NCI-H2171 (cell line): ENCODE measurements at regions not wholly inside any gene's neighbourhood (a gene's known extent, or its start where the extent isn't known, plus 50 kb on each side); places are given as distances from the start of the nearest gene placed in this dataset.
"Not testable (repeated sequence)": the region's sequence is repeated elsewhere in the genome, so short reads cannot be mapped to it uniquely, and the experiment has no call there.

Experiments used
- DNase-seq: peaks from one replicate; lab custom pipeline; 2025; lab: John Stamatoyannopoulos, UW

DNA sequence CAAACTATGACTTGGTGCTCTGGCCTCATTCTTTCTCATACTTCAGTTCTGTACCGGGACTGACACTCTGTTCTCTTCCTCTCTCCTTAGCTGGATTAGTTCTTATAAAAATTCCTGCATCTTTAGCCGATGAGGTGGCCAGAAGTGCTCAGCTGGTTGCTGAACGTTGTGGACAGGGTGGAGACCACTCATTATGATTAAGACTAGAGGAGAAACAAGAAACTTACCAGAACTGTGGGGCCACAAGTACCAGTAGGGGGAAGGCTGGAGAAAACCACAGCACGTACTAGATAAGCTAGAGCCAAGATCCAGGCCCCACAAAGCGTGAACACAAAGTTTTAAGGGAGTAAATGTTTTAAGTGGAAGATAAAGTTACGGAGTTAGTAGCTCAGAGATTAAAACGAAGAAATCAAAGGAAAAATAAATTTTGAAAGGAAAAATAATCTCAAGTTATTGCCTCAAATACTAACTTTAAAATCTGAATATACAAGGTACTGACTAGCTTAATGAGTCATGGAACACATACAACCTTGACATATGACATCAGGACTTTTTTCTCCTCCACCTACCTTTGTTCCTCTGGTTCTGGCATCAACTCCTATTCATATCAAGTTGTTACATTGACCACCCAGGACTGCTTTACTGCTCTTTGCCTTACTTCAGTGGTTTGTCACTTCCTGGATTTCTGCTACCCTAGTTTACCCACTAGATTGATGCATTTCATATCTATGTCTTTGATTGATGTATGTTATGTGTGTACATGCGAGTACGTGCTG is 469.0 kb downstream of the TFEC start:
- DNase-seq: no peak

DNA sequence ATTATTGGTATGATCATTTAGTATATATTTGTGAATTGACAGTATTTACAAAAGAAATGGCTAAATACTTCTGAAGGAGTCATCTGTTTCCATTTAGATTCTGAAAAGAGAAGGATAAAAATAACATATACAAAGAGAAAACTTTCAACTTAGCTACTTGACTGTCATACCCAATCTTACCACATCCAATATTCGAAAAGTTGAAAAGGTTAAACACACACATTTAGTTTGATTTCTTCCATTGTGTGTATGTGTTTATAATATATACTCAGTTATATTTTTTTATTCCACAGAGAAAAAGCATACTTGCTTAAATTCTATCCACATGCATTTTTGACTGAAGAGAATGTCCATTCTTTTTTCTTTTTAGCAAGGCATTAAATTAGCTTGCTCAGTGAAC is 470.7 kb downstream of the TFEC start:
- DNase-seq: no peak

DNA sequence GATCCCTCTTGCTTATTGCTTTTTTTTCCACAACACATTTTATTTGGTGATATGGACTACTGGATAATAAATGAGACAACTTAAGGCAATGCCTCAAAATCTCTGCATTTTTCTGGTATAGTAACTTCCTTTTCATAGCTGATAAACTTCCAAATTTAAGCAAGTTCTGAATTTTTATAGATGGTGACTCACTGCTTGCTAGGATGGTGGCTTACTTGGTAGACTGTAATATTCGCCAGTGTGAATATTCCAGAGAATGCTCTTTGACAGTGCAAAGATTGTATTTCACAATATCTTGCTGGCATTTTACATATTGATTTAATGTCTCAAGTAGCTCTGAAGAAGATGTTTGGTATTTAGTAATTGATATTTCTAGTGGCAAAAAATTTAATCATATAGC is 472.4 kb downstream of the TFEC start:
- DNase-seq: no peak

DNA sequence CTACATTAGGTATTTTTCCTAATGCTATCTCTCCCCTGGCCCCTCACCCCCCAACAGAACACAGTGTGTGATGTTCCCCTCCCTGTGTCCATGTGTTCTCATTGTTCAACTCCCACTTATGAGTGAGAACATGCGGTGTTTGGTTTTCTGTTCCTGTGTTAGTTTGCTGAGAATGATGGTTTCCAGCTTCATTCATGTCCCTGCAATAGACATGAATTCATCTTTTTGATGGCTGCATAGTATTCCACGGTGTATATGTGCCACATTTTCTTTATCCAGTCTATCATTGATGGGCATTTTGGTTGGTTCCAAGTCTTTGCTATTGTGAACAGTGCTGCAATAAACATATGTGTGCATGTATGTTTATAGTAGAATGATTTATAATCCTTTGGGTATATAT is 473.3 kb downstream of the TFEC start:
- not testable (repeated sequence) for DNase-seq

GRCh38 chr7:115552766-115553165 is 477.8 kb downstream of the TFEC start:
- DNase-seq: no peak

DNA sequence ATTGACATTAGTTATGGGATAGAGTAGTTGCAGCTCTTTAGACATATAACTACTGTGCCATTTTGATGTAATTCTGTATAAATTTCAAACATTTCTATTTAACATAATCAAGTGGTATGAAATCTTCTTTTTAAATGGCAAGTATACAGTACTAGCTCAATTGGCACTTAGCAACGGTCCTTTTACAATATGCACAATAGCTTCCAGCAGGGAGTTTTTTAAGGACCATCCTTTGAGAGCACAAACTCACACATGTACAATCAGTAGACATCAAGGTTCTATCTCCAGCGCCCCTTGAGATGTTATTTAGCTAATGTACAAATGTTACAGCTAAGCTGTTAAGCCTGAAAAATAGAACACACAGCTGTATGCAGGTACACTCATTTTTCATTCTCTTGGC is 480.7 kb downstream of the TFEC start:
- DNase-seq: no peak

DNA sequence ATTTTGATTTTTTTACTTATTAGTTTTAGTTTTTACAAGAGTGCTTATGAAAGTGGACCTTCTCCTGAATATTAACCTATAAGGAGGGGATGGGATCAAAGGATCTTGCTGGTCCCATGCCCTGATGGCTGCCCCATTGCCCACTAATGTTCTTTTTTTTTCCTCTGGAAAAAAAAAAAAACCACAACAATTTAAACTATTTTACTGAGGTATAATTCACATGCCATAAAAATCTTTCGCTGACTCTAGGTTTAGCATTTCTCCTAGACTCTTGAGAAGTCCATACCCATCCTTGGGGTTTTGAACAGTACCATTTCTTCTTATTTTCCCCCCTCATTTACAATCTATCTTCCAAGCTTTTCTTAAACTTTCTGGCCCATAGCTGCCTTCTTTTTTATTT is 481.8 kb downstream of the TFEC start:
- no peak for DNase-seq

DNA sequence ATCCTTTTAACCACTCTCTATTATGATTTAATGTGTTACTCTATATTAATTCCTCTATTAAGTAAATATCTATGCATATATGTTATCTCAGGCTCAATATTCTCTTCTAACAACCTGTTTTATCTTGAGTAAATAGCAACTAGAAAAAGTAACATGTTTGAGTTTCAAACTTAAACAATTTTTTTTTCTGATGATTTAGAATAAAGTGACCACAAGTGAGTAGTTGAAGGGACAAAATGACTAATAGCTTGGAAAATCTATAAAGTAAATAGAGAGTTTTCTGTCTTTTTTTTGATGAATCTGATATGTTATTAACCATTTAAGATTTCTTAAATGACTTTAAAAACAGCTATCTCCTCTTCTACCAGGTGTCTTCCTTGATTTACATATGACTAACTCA is 483.8 kb downstream of the TFEC start:
- DNase-seq: no peak

- no peak for DNase-seq
These were observed 496.8 kb downstream of the TFEC start for GRCh38 chr7:115533785-115534184.

DNA sequence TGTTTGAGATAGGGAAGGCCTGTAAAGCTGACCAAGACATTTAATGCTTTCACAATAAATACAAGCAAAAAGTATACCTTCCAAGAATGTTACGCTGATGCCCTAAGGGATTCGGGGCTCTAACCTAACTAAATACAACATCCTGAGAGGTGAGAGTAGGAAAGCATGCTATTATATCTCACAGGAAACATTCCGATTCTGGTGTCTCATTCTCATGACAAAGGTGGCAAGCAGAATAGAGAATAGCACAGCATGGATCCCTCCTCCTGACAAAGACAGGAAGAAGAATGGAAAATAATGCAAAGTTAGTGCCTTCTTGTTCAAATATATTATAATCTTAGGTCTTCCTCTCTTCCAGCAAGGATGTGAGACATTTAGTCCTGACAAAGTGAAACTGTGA is 504.3 kb downstream of the TFEC start:
- DNase-seq: no peak

DNA sequence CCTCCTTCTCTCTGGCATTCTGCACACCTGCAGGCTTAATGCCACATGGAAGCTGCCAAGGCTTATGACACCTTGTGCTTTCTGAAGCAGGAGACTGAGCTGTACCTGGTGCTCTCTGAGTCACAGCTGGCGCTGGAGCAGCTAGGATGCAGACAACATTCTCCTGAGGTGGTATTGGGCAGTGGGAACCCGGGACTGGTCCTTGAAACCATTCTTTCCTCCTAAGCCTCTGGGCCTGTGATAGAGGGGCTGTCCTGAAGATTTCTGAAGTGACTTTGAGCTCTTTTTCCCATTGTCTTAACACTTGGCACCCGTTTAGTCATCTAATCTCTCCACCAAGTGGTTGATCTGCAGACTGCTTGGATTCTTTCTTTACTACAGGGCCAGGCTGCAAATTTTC is 508.4 kb downstream of the TFEC start:
- DNase-seq: no peak

- DNase-seq: no peak
These were observed 514.2 kb downstream of the TFEC start for GRCh38 chr7:115516341-115516740.

- no peak for DNase-seq
These were observed 519.2 kb downstream of the TFEC start for GRCh38 chr7:115511330-115511729.

DNA sequence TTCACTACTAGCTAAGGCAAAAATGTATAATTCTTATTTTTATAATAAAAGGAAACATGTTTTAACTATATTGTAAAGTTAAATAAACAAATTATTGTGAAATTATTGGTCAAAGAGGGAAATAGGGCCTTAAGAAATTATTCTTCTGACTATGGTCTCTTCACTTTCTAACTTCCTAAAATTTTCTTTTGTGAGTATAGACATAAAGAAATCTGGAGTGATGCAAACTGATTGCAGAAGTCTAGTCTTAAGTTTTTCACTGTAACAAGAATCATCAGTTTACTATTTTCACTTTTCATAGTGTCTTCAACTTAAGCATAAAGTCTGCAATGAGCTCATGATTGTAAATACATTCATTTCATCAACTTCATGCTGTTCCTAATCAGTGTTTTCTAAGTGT is 525.4 kb downstream of the TFEC start:
- no peak for DNase-seq

- DNase-seq: no peak
These were observed 530.6 kb downstream of the TFEC start for GRCh38 chr7:115499956-115500355.

DNA sequence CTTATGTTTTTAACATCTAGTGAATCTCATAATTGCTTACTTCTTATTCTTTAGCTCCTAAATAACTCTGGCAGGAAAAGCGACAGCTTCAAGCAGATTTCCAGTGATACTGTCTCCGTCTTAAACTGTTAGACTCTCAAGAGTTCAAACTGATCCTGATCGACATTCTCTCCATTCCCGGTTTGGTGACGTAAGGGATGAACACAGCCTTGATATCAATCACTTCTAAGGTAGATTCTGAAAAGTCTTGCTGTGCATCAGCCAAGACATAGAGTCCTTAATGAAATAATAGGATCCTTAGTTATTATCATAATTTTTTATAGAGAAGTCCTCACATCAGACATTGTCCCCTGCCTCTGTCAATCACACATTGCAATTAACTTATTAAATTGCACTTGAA is 534.6 kb downstream of the TFEC start:
- no peak for DNase-seq

- DNase-seq: no peak
These were observed 535.9 kb downstream of the TFEC start for GRCh38 chr7:115494529-115495147.

GRCh38 chr7:115493381-115493780 is 537.2 kb downstream of the TFEC start:
- no peak for DNase-seq

DNA sequence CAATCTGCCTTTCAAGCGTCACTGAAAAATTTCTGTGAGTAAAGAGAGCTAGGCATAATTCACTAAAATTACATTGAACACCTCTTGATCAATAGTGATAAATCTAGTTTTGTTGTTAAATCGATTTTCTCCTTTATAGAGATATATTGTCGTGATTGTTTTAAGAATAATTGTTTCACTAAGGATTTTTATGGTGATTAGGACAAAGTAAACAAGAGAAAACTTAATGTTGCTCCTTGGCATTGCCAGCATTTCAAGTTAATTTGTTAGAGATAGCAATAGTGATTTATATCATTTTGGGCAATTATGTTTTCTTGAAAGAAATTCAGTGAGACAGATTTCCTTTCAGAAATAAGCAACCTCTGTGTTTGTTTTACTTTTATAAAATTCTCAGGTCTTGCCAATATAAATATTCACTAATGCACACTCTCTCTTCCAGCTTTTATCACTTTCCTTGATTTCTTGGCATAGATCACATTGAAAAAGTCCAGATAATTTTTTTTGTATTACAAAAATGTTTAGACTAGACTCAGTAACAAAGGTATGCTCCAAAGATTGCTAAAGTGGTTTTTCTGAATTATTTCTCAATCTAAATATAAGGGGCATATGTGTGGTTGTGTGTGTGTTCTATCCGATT is 538.7 kb downstream of the TFEC start:
- DNase-seq: no peak

DNA sequence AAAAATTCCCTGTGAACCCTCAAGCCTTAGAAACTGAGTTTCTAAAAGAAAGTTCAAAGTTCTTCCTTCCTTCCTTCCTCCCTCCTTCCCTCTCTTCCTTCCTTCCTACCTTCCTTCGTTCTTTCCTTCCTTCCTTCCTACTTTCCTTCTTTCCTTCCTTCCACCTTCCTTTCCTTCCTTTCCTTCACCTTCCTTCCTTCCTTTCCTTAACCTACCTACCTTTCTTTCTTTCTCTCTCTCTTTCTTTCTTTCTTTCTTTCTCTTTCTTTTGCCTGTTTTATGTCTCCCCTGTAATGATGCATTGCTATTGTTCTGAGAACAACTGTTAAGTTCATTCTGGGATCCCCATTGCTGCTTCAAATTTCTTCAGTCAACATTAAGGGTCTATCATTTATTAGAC is 551.1 kb downstream of the TFEC start:
- no peak for DNase-seq

GRCh38 chr7:115478426-115478825 is 552.1 kb downstream of the TFEC start:
- DNase-seq: no peak

DNA sequence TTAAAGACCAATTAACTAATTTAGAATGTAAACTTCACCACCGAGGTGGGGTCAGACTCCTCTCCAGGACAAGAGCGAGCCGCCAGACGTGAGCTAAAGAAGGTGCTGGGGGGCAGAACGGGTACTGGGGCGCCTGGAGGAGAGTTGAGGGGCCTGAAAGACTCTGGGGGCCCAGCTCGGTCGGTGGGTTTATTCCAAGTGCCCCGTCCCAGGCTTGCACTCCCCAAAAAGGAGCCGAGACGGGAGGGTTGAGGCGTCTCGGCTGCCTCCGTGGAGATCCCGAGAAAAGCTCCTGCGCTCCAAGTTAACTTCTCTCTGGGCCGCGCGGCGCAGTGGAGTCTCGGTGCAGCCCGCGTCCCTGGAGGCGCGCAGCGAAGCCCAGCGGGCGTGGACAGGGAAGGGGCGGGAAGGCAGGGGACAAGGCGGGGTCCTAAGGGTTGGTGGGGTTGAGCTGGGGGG is 553.3 kb downstream of the TFEC start:
- no peak for DNase-seq

- DNase-seq: peak; percentile 19
These were observed 553.8 kb downstream of the TFEC start for GRCh38 chr7:115476671-115477181.
